Fibroblast of villous mesenchyme (primary cell): ENCODE measurements at regions not wholly inside any gene's neighbourhood (a gene's known extent, or its start where the extent isn't known, plus 50 kb on each side); places are given as distances from the start of the nearest gene placed in this dataset.

Experiments used
- DNase-seq: peaks from one replicate; pipeline ENCODE4 v3.0.0-alpha.2; 2010; ENCODE audit warnings: low read depth
- H3K4me3 ChIP-seq: 2 replicates; pipeline ENCODE4 v1.5.1; 2011; ENCODE audit warnings: low read depth, mild to moderate bottlenecking, low read length
- CTCF ChIP-seq: IDR thresholded peaks from 2 replicates; pipeline ENCODE4 v1.5.1; 2012; ENCODE audit warnings: low read depth, mild to moderate bottlenecking, low read length; ENCODE audit not compliant: insufficient read depth

GRCh38 chr3:154781595-154781994 is 298.5 kb upstream of the MME start:
- no peak overlapping the region for H3K4me3 ChIP-seq
- no peak for DNase-seq
- TF ChIP-seq CTCF: peak; percentile 9

GRCh38 chr3:154780263-154780662 is 299.9 kb upstream of the MME start:
- no peak for TF ChIP-seq CTCF
- no peak for DNase-seq
- no peak overlapping the region for H3K4me3 ChIP-seq

GRCh38 chr3:154779571-154779970 is 300.5 kb upstream of the MME start:
- H3K4me3 ChIP-seq: no peak overlapping the region
- peak; percentile 51 for DNase-seq
- no peak for TF ChIP-seq CTCF

- H3K4me3 ChIP-seq: no peak overlapping the region
- DNase-seq: no peak
- no peak for TF ChIP-seq CTCF
Observed at GRCh38 chr3:154778057-154778456, 302.1 kb upstream of the MME start.

GRCh38 chr3:154776549-154777225 is 303.4 kb upstream of the MME start:
- DNase-seq: no peak
- TF ChIP-seq CTCF: no peak
- no peak overlapping the region for H3K4me3 ChIP-seq

- DNase-seq: no peak
- H3K4me3 ChIP-seq: no peak overlapping the region
- no peak for TF ChIP-seq CTCF
Observed at GRCh38 chr3:154775821-154776548, 304.1 kb upstream of the MME start.
